GM21526 (cell line): ENCODE measurements at regions not wholly inside any gene's neighbourhood (a gene's known extent, or its start where the extent isn't known, plus 50 kb on each side); places are given as distances from the start of the nearest gene placed in this dataset.

Experiments used
- ATAC-seq: cut with Tn5 transposase; IDR thresholded peaks from one replicate; pipeline ENCODE4 v1.9.1; 2021; ENCODE audit warnings: moderate library complexity; ENCODE audit not compliant: unreplicated experiment, low FRiP score

DNA sequence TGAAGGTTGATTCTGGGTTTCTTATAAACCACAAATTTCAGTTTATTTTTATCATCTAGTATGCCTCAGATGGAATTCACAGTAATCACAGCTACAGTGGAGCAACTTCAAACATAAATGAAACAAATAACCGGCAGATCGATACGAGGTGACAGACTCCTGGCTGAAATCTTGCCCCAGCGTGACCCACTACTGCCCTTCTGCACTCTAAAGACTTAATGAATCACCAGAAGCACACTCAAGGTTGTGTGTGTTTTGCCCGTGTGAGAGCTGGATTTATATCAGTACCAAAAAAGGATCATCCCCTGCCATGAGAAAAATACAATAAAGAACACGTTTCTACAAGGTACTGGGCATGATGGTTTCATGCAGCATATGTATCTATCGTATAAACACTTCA is 161.7 kb downstream of the KLF12 start:
- no peak for ATAC-seq

DNA sequence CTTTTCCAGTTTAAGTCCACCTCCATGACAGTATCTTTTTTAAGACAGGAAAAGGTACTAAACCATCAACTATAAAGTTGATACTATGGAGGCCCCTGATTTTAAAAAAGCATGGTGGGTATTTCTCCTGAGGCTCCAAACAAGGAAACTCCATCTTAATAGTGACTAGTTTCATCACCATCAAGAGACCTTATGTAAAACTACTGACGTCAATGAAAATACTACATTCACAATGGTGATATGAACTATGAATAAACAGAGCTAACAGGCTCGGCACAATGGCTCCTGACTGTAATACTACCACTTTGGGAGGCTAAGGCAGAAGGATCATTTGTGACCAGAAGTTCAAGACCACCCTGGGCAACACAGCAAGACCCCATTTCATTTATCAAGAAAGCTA is 162.7 kb downstream of the KLF12 start:
- ATAC-seq, result no peak

DNA sequence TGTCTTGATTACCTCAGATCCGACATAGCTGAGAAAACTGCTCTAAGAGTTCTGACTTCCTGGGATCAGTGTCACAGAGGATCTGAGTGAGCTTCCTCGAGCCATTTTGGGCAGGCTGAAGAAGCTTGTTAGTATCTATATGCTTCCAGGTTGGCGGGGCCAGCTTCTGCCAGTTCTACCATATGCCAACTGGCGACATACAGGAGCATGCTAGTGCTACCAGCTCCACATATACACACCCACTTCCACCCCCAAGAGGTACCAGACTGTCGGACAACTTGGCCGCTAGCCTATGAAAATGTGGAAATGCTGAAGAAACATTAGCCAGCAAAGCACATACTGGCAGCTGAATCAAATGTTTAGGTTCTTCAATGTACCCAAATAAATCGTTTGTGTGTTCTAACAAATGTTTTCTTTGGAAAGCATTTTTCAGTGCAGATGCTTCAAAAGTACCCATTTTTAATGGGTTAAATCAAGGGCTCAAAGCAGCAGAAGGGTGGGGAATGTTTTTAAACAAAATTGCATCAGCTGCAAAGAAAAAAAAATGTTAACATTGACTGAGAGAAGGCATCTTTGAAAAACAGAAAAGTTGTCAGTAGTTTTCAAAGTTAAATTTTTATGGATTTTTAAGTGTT is 163.7 kb downstream of the KLF12 start:
- ATAC-seq, result no peak

DNA sequence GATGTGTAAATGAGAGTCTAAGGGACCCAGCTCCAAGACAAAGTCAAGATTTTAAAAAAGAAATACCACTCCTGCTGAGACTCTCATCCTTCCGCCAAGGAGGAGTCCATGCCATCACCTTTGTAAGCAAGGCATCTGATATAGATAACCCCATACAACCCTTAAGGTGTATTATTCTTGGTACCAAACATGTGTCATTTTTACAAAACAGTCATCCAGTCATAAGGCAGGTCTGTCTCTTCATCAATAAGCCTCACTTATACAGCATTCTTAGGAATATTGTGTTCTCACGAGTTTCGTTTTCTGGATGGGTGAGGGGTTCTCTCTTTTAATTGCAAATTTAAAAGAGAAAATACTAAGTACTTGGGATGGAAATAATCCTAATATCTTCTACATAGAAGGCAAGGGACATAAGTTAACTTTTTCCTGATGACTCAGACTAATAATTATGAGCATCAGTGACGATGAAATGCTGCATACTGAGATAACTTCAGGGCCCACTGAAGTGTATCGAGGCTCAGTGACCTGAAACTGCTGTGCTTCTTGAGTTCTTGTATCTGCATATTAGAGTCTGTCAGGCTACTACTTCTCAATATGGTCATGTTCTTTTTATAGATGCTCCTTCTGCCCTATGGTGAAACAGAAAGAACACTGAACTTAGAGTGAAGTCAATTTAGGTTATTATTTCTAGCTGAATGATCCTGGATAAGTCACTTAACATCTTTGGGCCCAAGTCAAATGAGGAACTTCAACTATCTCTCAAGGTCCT is 166.6 kb downstream of the KLF12 start:
- peak; percentile 99 for ATAC-seq

DNA sequence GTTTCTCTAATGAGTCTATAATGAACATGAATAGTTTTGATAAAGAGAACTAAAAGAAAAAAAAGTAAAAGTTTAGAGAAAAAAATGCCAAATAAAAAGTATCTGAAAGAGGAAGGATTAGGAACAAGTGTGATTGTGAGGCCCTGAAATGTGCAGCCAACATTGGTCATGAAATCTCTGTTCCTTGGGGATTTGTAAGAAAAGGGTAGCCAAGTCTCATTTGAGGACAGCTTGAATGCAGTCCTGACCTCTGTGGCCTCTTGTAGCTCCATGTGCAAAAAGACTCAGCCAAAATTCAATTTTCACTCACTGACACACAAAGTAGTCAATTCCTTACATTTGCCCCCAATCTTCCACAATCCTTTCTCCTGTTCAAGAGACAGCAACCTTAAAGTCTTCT is 167.9 kb downstream of the KLF12 start:
- ATAC-seq, result no peak

DNA sequence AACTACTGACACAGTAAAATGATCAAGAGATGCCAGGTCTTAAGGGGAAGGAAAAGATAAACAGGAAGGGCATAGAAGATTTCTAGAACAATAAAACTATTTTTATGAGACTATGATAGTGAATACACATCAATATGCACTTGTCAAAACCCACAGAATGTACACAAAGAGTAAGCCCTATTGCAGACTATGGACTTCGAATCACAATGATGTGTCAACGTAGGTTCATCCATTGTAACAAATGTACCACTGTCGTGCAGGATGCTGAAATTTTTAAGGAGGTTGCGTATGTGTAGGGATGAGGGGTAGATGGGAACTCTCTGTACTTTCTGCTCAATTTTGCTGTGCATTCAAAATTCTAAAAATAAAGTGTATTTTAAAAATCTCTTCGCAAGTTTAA is 171.9 kb downstream of the KLF12 start:
- ATAC-seq, result no peak

DNA sequence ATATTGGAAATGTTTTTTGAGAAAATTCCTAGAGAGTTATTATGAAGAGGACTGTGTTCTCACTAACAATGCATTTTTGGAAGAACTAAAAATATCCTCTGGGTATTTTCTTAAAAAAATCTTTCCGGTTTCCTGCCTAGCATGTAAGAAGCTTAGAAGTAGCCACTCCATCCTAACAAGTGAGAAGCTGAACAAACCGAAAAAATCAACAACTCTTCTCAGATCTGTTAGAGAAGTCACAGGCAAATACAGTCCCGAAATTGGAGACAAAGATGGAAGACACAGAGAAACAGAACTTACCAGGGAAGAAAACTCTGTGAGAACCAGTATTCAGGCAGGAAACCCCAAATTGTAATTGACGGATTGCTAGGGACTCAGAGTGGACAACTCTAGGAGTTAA is 173.0 kb downstream of the KLF12 start:
- ATAC-seq, result no peak

DNA sequence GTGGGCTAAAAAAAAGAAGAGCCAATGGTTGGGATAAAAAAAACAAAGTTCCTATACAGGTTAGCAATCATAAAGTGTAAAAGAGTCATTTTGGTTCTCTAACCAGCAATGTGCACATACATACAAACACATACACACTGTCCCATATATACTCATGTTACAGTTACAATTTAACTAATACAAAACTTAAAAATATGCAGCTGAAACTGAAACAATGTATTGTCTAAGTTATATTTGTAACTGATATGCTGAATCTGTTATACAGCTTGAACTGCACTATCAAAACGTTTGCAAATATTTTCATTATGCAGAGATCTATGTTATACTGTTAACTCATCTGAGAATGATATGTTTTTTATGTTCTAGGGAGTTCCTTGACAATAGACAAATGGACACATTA is 173.7 kb downstream of the KLF12 start:
- ATAC-seq, result no peak

DNA sequence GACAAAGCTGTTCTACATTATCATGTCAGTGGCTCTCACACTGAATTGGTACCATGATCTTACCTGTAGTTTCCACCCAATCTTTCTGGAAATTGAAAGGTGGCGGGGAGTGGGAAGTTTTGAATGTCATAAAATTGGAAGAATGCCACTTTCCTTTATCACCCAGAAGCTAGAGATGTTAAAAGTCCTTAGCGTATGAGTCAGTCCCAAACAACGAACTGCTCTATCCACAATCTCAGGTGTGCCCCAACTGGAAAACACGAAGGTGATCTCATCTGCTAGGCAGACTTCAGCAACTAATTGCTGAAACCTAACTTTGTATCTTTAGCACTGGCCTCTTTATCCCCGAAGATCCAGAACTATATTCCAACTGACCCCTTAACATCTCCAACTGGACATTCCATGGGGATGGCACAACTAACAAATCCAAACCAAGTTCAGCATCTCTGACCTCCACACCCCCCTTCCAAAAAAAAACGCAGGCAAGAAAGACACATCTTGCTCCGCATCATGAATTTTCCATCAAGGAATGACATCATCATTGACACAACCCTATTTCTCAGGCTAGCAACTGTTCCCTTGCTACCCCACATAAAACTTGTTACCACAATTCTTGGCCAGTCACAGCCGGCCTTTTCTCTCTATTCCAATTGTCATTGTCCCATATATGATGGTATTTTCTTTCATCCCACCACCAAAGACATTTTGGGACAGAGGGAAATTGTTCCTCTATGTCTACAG is 175.4 kb downstream of the KLF12 start:
- no peak for ATAC-seq

DNA sequence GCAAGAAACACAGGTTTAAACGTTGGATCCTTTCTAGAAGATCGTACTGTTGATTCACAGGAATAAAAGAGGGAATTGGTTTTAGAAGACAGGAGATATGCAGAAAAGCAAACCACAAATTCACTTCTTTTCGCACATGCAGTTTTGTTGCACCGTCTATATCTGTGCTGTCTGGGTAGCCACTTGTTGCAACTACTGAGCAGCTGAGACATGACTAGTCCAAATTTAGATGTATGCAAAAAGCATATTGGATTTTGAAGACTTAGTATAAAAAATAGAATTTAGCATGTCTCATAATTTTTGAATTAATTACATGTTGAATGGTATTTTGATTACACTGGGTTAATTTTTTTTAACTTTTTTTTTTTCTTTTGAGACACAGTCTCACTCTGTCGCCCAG is 176.3 kb downstream of the KLF12 start:
- no peak for ATAC-seq

DNA sequence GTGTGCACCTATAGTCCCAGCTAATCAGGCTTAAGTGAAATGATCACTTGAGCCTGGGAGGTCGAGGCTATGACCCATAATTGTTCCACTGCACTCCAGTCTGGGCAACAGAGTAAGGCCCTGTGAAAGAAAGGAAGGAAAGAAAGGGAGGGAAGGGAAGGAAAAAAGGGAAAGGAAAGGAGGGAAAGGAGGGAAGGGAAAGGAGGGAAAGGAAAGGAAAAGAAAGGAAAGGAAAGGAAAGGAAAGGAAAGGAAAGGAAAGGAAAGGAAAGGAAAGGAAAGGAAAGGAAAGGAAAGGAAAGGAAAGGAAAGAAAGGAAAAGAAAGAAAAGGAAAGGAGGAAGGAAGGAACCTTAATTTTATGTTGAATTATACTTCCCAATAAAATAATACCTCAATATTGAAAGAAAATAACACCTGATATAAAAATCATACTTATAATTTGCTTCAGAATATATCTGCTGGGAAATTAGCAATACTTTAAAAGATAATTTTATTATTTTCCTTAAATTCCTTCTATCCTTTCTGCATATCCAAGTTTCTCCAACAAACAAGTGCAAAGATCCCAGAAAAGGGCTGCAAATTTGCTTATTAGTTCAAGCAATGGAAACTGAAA is 177.3 kb downstream of the KLF12 start:
- ATAC-seq, result no peak

DNA sequence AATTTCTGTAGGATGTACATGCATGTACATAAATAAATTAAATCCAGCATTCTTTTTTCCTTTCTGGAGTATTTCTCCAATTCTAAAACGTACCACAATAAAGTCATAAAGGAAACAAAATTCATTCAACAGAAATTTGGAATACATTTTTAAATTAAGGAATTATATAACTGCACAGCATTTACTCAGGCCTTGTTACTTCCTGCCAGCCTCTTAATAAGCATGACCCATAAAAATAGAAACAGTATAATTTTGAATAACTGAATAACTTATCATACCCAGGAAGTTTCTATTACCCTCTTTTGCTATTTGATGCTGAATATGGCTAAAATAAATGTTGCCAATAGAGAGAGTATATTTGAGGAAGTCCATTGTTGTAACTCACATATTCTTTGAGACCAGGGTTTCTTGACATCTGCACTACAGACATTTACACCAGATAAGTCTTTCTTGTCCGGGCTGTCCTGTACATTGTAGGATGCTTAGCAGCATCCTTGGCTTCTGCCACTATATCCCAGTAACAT is 178.2 kb downstream of the KLF12 start:
- no peak for ATAC-seq

DNA sequence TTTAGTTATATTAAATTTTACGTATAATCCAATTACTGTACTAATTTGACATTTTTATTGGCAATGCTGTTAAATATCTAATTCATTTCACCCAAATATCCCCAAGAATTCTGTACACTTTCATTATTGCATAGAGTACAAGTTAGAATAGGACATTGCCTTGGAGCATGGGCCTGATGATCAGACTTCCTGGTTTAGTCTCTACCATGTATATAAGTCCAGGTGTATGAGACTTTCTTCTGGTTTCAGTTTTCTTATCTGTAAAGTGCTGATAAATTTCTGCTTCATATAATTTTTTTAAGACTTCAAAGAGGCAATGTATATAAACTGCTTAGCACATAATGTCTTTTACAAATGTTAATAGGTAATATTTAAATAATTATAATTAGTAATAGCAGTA is 179.4 kb downstream of the KLF12 start:
- peak; percentile 77 for ATAC-seq

DNA sequence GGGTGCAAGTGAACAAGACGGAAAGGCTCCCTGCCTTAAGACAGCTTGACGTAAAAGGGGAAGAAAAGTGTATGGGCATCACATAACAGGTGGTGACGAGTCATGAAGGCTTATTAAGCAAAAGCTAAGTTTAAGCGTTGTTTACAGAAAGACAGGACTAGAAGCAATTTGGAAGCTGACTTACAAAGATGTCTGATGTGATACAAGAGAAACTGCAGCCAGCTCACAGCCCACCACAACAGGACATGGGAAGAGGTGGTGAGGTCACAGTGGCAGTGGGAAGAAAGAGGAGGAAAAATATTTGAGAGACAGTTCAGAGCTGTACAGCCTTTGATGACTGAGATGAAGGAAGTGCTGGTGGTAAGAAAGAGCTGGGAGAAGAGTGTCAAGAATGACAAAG is 181.6 kb downstream of the KLF12 start:
- ATAC-seq, result no peak

DNA sequence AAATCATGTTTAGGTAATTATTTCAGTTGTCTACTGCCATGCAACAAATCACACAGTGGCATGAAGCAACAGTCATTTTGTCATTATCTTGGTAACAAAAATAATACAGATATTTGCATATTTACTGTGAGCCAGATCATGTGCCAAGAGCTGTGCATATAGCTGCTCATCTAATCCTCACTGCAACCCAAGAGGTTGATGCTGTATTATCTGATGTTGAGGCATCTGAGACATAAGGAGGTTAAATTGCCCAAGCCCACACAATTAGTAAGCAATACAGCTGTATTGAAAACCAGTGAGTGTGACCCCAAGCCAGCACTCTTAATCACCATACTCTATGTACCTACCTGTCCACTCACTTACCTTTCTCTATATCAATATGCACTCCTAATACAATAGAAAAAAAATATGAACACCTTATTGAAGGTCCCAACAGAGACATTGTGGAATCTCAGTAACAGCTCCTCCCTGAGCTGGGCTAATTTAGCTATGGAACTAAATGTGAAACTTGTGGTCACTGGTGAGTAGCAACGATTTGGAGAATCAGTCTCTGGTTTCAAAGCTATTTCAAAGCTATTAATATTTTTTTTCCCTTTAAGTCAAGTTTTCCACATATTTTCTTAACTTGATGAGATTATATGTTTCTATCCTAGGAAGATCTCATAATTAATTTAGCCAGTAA is 185.2 kb downstream of the KLF12 start:
- ATAC-seq, result no peak

DNA sequence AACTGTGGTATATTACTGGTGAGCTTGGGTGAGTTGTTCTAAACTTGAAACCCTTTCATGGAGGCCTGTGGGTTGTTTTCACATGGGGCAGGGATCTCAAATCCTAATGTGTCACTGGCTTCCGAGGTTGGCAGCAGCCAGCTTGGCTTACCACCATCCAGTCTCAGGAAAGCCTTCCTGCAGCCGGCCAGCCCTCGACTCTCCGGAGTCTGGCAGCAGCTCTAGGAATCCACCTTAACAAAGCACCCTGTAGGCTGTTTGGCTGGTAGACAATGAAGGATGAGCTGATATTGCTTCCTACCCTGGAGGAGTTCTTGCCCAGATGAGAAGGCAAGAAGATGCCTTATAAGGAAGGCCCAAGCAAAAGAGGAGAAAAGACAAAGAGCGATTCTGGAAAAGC is 188.3 kb downstream of the KLF12 start:
- no peak for ATAC-seq

DNA sequence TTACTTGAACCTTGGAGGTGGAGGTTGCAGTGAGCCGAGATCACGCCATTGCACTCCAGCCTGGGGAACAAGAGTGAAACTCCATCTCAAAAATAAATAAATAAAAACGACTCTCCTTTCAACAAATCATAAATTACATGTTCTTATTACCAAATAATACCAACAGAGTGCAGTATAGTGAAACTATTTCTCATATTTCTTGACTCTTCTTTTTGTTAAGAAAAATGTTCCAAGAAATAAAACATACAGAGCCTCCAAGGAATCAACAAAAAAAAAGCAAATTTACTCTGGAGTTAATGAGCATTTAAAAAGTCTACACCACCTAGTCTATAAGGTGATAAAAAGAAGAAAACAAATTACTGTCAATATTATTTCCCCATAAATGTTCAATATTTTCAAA is 188.8 kb downstream of the KLF12 start:
- no peak for ATAC-seq

DNA sequence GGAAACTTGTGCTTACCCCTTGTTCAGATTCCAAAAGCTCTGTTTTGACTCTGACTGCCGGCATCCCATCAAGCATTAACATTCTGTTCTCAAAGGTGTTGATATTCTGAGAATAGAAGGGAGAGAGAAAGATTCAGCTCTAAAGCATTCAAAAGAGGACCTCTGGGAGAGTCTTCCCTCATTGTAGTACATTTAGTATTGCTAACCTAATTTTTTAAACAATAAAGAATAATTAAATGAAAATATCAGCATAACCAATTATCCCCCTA is 190.3 kb downstream of the KLF12 start:
- ATAC-seq, result no peak

DNA sequence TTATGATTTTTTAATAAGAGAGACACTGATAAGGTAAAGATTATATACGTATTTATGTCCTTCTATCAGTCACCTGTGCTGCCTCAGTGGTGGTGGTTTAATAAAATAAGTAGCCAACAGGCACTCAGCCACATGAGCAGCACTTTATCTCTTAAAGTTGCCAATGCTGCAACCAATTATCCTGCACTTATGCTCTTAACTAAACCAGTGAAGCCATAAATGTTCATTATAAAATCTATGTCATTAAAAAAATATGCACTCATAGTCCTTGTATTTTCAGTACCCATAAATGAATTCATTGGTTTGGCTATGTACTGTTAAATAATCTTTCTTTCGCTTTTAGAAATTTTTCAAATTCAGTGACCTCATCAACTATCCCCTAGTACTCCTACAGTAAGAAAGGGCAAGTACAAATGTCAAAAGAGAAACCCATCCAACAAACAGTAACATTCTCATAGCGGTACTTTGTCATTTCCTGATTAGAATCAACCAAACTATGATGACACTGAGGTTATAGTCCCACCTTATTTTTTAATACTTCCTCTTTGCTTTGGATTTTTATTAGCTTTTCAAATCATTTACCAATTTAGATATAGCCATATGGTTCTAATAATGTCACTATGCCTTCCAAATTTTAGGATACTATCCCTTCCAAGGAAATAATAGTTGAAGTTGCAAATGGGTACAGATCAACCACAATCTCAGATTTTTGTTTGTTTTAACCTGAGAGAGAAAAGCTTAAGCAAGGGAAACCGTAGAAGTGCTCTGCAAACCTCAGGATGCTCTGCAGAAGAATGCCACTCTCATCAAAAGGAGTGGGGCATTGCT is 190.9 kb downstream of the KLF12 start:
- ATAC-seq, result peak; percentile 88

DNA sequence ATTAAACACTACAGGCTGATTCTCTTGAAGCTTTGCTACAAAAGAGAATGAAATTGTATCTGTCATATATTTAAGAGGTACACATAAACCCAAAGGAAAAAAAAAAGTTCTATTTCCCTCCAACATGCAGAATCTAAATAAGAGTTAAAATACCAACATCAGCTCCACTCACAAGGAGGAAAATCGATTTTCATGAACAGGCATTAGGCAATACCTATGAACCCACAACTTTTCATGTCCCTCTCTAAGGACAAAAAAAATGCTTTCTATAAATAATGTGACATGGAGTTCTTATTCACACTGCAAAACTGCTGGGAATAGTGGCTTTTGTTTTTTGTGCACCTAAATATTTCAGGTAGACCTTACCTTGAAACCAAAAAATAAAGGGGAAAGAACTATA is 192.5 kb downstream of the KLF12 start:
- no peak for ATAC-seq
